DMS153 treated with DMSO at 0.1 percent for 48 hours (cell line): ENCODE measurements at regions not wholly inside any gene's neighbourhood (a gene's known extent, or its start where the extent isn't known, plus 50 kb on each side); places are given as distances from the start of the nearest gene placed in this dataset.

ENCODE experiments used
- DNase-seq: peaks from one replicate; lab custom pipeline; 2025; ENCODE audit not compliant: unreplicated experiment; lab: John Stamatoyannopoulos, UW

GRCh38 chr22:44403166-44403565 lies 90.4 kb upstream of the SHISAL1 start:
- no peak for DNase-seq

GRCh38 chr22:44402196-44403111 lies 89.7 kb upstream of the SHISAL1 start:
- no peak for DNase-seq

GRCh38 chr22:44401783-44402110 lies 89.0 kb upstream of the SHISAL1 start:
- DNase-seq: no peak

GRCh38 chr22:44400763-44401060 lies 88.0 kb upstream of the SHISAL1 start:
- DNase-seq: no peak

- no peak for DNase-seq
Observed at GRCh38 chr22:44399906-44400762, 87.4 kb upstream of the SHISAL1 start.

- DNase-seq: no peak
Observed at GRCh38 chr22:44398856-44399837, 86.4 kb upstream of the SHISAL1 start.

GRCh38 chr22:44396727-44397722 lies 84.3 kb upstream of the SHISAL1 start:
- DNase-seq: no peak

GRCh38 chr22:44396021-44396726 lies 83.4 kb upstream of the SHISAL1 start:
- no peak for DNase-seq

- no peak for DNase-seq
Observed at GRCh38 chr22:44395118-44396005, 82.6 kb upstream of the SHISAL1 start.

- DNase-seq: no peak
Observed at GRCh38 chr22:44394246-44395117, 81.7 kb upstream of the SHISAL1 start.

GRCh38 chr22:44393066-44393465 lies 80.3 kb upstream of the SHISAL1 start:
- no peak for DNase-seq

GRCh38 chr22:44392446-44392921 lies 79.7 kb upstream of the SHISAL1 start:
- DNase-seq: no peak

- DNase-seq: peak; percentile 40
Observed at GRCh38 chr22:44391481-44392445, 79.0 kb upstream of the SHISAL1 start.

- DNase-seq: no peak
Observed at GRCh38 chr22:44391015-44391414, 78.3 kb upstream of the SHISAL1 start.

- DNase-seq: no peak
Observed at GRCh38 chr22:44390613-44390970, 77.8 kb upstream of the SHISAL1 start.
